ENCODE measurements at regions not wholly inside any gene's neighbourhood (a gene's known extent, or its start where the extent isn't known, plus 50 kb on each side); places are given as distances from the start of the nearest gene placed in this dataset.
A peak's percentile ranks its signal among the peaks of the same experiment; 100 is the strongest.
"Not testable (repeated sequence)": the region's sequence is repeated elsewhere in the genome, so short reads cannot be mapped to it uniquely, and the experiment has no call there.

DNA sequence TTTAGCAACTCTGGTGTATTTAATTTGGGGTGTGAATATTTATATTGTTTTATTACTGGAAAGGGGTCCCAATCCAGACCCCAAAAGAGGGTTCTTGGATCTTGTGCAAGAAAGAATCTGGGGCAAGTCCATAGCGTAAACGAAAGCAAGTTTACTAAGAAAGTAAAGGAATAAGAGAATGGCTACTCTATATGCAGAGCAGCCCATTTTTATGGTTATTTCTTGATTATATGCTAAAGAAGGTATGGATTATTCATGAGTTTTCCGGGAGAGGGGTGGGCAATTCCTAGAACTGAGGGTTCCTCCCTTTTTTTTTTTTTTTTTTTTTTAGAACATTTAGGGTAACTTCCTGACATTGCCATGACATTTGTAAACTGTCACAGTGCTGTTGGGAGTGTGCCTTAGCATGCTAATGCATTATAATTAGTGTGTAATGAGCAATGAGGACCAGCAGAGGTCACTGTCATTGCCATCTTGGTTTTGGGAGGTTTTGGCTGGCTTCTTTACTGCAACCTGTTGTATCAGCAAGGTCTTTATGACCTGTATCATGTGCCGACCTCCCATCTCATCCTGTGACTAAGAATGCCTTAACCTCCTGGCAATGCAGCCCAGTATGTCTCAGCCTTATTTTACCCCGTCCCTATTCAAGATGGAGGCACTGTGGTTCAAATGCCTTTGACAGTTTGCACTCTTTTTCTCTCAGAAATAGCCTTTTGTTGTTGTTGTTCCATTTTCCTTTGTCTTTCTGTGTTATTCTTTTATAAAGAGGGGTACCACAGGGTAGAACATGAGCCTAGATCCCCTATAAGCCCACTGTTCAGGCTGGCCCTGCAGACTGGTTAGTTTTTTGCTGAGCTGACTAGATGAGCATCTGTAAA is 75.5 kb upstream of the DCD start:
- Mint-ChIP-seq H3K36me3 (ENCODE audit: low read depth) (no peaks in the 10 kb centered on the region), H3K4me3 (no peak overlapping the region), H3K27ac (no peak overlapping the region), H3K27me3 (ENCODE audit: low read depth, poor library complexity) (peaks cover 13% of the 10 kb centered on the region), H3K4me1 (peaks cover 21% of the 10 kb centered on the region), H3K9me3 (peaks cover 6% of the 10 kb centered on the region)
- TF ChIP-seq, protein P1, sequence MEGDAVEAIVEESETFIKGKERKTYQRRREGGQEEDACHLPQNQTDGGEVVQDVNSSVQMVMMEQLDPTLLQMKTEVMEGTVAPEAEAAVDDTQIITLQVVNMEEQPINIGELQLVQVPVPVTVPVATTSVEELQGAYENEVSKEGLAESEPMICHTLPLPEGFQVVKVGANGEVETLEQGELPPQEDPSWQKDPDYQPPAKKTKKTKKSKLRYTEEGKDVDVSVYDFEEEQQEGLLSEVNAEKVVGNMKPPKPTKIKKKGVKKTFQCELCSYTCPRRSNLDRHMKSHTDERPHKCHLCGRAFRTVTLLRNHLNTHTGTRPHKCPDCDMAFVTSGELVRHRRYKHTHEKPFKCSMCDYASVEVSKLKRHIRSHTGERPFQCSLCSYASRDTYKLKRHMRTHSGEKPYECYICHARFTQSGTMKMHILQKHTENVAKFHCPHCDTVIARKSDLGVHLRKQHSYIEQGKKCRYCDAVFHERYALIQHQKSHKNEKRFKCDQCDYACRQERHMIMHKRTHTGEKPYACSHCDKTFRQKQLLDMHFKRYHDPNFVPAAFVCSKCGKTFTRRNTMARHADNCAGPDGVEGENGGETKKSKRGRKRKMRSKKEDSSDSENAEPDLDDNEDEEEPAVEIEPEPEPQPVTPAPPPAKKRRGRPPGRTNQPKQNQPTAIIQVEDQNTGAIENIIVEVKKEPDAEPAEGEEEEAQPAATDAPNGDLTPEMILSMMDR (IDR thresholded peaks at IDR 0.05) = peak; percentile 42
- DNase-seq = no peak

- no peak for DNase-seq
- Mint-ChIP-seq H3K27ac (peak overlapping the region; percentile 29), H3K4me1 (peaks cover 21% of the 10 kb centered on the region), H3K36me3 (ENCODE audit: low read depth) (no peaks in the 10 kb centered on the region), H3K27me3 (ENCODE audit: low read depth, poor library complexity) (peaks cover 5% of the 10 kb centered on the region), H3K4me3 (no peak overlapping the region), H3K9me3 (peaks cover 6% of the 10 kb centered on the region)
- TF ChIP-seq, protein P1 (IDR thresholded peaks at IDR 0.05) = no peak
Measured at GRCh38 chr12:54721312-54721711, 73.1 kb upstream of the DCD start.

DNA sequence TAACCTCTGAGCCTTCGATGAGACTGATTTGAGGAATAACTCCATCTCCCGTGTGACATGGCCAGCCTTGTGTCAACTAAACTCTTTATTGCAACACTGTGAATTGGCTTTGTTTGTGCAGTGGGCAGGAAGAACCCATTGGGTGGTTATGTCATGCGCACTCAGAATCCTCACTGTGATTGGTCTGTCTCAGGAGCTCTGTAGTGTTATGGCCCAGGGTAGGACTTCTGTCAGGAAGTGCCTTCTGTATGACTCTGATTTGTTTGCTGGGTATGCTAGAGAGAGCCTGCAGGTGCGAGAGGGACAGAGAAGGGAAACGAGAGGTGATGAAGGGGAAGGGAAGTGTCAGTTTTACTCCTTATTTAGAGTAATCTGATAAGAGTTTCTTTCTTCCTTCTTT is 71.5 kb upstream of the DCD start:
- H3K4me3 Mint-ChIP-seq = no peak overlapping the region
- H3K27me3 Mint-ChIP-seq (ENCODE audit: low read depth, poor library complexity) = peaks cover 5% of the 10 kb centered on the region
- H3K36me3 Mint-ChIP-seq (ENCODE audit: low read depth) = no peaks in the 10 kb centered on the region
- H3K4me1 Mint-ChIP-seq = peaks cover 16% of the 10 kb centered on the region
- H3K27ac Mint-ChIP-seq = no peak overlapping the region
- no peak for DNase-seq
- TF ChIP-seq, protein P1 (IDR thresholded peaks at IDR 0.05) = no peak
- H3K9me3 Mint-ChIP-seq = no peaks in the 10 kb centered on the region

DNA sequence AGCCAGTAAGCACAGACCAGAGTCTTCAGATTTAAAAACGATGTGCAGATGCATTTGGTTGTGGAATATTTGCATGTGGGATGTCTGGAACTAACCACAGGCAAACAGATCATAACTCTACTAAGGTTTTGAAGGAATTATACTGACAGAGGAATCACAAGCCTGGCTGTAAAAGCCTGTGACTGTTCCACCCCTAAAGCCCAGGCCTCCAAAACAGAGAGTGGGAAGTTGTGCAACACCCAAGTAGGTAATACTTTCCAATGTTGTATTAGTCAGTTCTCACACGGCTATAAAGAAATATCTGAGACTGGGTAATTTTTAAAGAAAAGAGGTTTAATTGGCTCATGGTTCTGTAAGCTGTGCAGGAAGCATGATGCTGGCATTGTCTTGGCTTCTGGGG is 68.1 kb upstream of the DCD start:
- Mint-ChIP-seq H3K36me3 (ENCODE audit: low read depth) (no peaks in the 10 kb centered on the region), H3K4me3 (no peak overlapping the region), H3K4me1 (peaks cover 8% of the 10 kb centered on the region), H3K27me3 (ENCODE audit: low read depth, poor library complexity) (peaks cover 10% of the 10 kb centered on the region), H3K27ac (no peak overlapping the region), H3K9me3 (no peaks in the 10 kb centered on the region)
- TF ChIP-seq, protein P1 (IDR thresholded peaks at IDR 0.05) = no peak
- no peak for DNase-seq

GRCh38 chr12:54713876-54714275 is 65.7 kb upstream of the DCD start:
- H3K4me1 Mint-ChIP-seq, H3K9me3 Mint-ChIP-seq: not testable (repeated sequence)

GRCh38 chr12:54711669-54712068 is 63.5 kb upstream of the DCD start:
- TF ChIP-seq, protein P1 (IDR thresholded peaks at IDR 0.05) = no peak
- Mint-ChIP-seq H3K27ac (no peak overlapping the region), H3K27me3 (ENCODE audit: low read depth, poor library complexity) (peaks cover 10% of the 10 kb centered on the region), H3K4me3 (no peak overlapping the region), H3K9me3 (peaks cover 4% of the 10 kb centered on the region), H3K4me1 (no peaks in the 10 kb centered on the region), H3K36me3 (ENCODE audit: low read depth) (no peaks in the 10 kb centered on the region)
- DNase-seq = no peak

More at GRCh38 chr12:54713876-54714275, 65.7 kb upstream of the DCD start:
- H3K36me3 Mint-ChIP-seq (ENCODE audit: low read depth); DNase-seq; H3K27ac Mint-ChIP-seq; H3K27me3 Mint-ChIP-seq (ENCODE audit: low read depth, poor library complexity); H3K4me3 Mint-ChIP-seq: not testable (repeated sequence)

Measured in nephron progenitor cell (in vitro differentiated cells).